ENCODE measurements at regions not wholly inside any gene's neighbourhood (a gene's known extent, or its start where the extent isn't known, plus 50 kb on each side); places are given as distances from the start of the nearest gene placed in this dataset.
"Not testable (repeated sequence)": the region's sequence is repeated elsewhere in the genome, so short reads cannot be mapped to it uniquely, and the experiment has no call there.

GRCh38 chr18:38565513-38565912 lies 999.9 kb upstream of the CELF4 start:
- no peak for DNase-seq

GRCh38 chr18:38563396-38563980 lies 997.9 kb upstream of the CELF4 start:
- no peak for DNase-seq

- DNase-seq: no peak
Measured at GRCh38 chr18:38557006-38557405, 991.4 kb upstream of the CELF4 start.

GRCh38 chr18:38552732-38553321 lies 987.2 kb upstream of the CELF4 start:
- DNase-seq: no peak

GRCh38 chr18:38551881-38552280 lies 986.3 kb upstream of the CELF4 start:
- DNase-seq: no peak

GRCh38 chr18:38545071-38545470 lies 979.5 kb upstream of the CELF4 start:
- DNase-seq: no peak

GRCh38 chr18:38539856-38540255 lies 974.3 kb upstream of the CELF4 start:
- no peak for DNase-seq

- no peak for DNase-seq
Measured at GRCh38 chr18:38539371-38539770, 973.8 kb upstream of the CELF4 start.

- no peak for DNase-seq
Measured at GRCh38 chr18:38534073-38534472, 968.5 kb upstream of the CELF4 start.

GRCh38 chr18:38526922-38527321 lies 961.3 kb upstream of the CELF4 start:
- no peak for DNase-seq

GRCh38 chr18:38525039-38525438 lies 959.4 kb upstream of the CELF4 start:
- no peak for DNase-seq

GRCh38 chr18:38520786-38521185 lies 955.2 kb upstream of the CELF4 start:
- DNase-seq: no peak

- DNase-seq: no peak
Measured at GRCh38 chr18:38502539-38502938, 936.9 kb upstream of the CELF4 start.

- no peak for DNase-seq
Measured at GRCh38 chr18:38497266-38497665, 931.7 kb upstream of the CELF4 start.

- DNase-seq: no peak
Measured at GRCh38 chr18:38496222-38496793, 930.7 kb upstream of the CELF4 start.

GRCh38 chr18:38494065-38494464 lies 928.5 kb upstream of the CELF4 start:
- no peak for DNase-seq

GRCh38 chr18:38491195-38491594 lies 925.6 kb upstream of the CELF4 start:
- no peak for DNase-seq

GRCh38 chr18:38489721-38490120 lies 924.1 kb upstream of the CELF4 start:
- DNase-seq: not testable (repeated sequence)

GRCh38 chr18:38487521-38487920 lies 921.9 kb upstream of the CELF4 start:
- no peak for DNase-seq

- no peak for DNase-seq
Measured at GRCh38 chr18:38483326-38483725, 917.7 kb upstream of the CELF4 start.

GRCh38 chr18:38481576-38481975 lies 916.0 kb upstream of the CELF4 start:
- DNase-seq: no peak

GRCh38 chr18:38475686-38476085 lies 910.1 kb upstream of the CELF4 start:
- DNase-seq: no peak

GRCh38 chr18:38473535-38473934 lies 907.9 kb upstream of the CELF4 start:
- no peak for DNase-seq

- no peak for DNase-seq
Measured at GRCh38 chr18:38470421-38470820, 904.8 kb upstream of the CELF4 start.

- DNase-seq: no peak
Measured at GRCh38 chr18:38466426-38466825, 900.8 kb upstream of the CELF4 start.

All from cerebellar nuclear complex (tissue), 1 donor.